ENCODE measurements at regions not wholly inside any gene's neighbourhood (a gene's known extent, or its start where the extent isn't known, plus 50 kb on each side); places are given as distances from the start of the nearest gene placed in this dataset.
"Not testable (repeated sequence)": the region's sequence is repeated elsewhere in the genome, so short reads cannot be mapped to it uniquely, and the experiment has no call there.

- H3K4me3 ChIP-seq (ENCODE audit: low read length) = no peak overlapping the region
- peaks cover 19% of the 10 kb centered on the region for H3K4me1 ChIP-seq (ENCODE audit: insufficient read depth, low read length)
- H3K27me3 ChIP-seq (ENCODE audit: insufficient read depth, low read length) = no peaks in the 10 kb centered on the region
- no peaks in the 10 kb centered on the region for H3K9me3 ChIP-seq (ENCODE audit: low read depth, low read length)
Measured at GRCh38 chr6:33507261-33507660, 52.9 kb downstream of the ZBTB9 start.

DNA sequence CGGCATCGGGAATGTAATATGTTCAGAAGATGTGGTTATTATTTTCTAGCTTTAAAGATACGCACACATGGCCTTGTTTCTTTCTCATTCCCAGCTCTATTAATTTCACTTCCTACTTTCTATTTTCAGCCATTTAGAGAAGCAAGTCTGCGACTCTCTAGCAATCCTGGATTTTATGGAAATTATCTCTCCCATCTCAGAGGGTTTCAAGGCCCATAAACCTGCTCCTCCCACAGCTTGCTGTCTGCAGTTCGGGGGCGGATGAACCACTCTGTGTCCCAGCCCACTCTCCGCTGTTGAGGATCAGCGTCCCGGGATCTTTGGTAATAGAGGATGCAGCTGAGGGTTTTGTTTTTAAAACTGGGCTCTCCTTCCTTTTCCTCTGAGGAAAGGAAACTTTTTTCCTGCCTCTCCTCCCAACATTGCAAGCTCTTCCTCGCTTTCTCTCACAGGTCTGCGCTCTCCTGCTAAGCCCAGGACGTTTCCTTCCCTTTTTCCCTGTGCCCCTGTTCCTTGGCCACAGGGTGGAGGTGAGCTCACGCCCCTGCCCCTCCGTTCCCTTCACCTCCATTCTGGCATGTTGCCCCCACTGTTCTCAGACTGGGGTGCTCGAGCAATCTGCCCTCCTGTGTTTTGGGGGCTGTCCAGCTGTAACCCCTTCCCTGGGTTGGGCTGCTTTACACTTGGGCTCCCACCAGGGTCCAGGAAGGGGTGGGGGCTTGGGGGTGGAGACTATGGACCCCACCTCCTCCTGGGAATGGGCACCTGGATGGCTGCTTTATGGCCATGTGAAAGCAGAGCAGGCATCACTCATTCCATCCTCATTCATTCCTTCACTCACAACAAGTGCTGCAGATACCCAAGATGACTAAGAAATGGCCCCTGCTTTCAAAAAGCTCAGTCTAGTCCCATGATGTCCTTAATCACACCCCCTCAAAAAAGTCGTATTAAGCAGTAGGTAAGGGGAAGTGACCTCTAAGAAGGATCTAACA lies 54.9 kb downstream of the ZBTB9 start:
- no peaks in the 10 kb centered on the region for H3K27me3 ChIP-seq (ENCODE audit: insufficient read depth, low read length)
- H3K9me3 ChIP-seq (ENCODE audit: low read depth, low read length) = no peaks in the 10 kb centered on the region
- H3K4me3 ChIP-seq (ENCODE audit: low read length) = peak overlapping the region; percentile 16
- H3K4me1 ChIP-seq (ENCODE audit: insufficient read depth, low read length) = peaks cover 26% of the 10 kb centered on the region

- Histone ChIP-seq H3K9me3 (ENCODE audit: low read depth, low read length) (no peaks in the 10 kb centered on the region), H3K4me3 (ENCODE audit: low read length) (no peak overlapping the region), H3K4me1 (ENCODE audit: insufficient read depth, low read length) (peaks cover 26% of the 10 kb centered on the region), H3K27me3 (ENCODE audit: insufficient read depth, low read length) (no peaks in the 10 kb centered on the region)
Measured at GRCh38 chr6:33513213-33513612, 58.8 kb downstream of the ZBTB9 start.

GRCh38 chr6:33516726-33517125 lies 62.4 kb downstream of the ZBTB9 start:
- H3K9me3 ChIP-seq (ENCODE audit: low read depth, low read length) = no peaks in the 10 kb centered on the region
- H3K4me1 ChIP-seq (ENCODE audit: insufficient read depth, low read length) = peaks cover 12% of the 10 kb centered on the region
- H3K27me3 ChIP-seq (ENCODE audit: insufficient read depth, low read length) = no peaks in the 10 kb centered on the region
- H3K4me3 ChIP-seq (ENCODE audit: low read length) = no peak overlapping the region

GRCh38 chr6:33520636-33521488 lies 59.2 kb downstream of the BAK1 start:
- not testable (repeated sequence) for H3K4me1 ChIP-seq (ENCODE audit: insufficient read depth, low read length); H3K4me3 ChIP-seq (ENCODE audit: low read length); H3K9me3 ChIP-seq (ENCODE audit: low read depth, low read length); H3K27me3 ChIP-seq (ENCODE audit: insufficient read depth, low read length)

GRCh38 chr6:33521489-33522091 lies 58.5 kb downstream of the BAK1 start:
- Histone ChIP-seq H3K4me3 (ENCODE audit: low read length) (no peak overlapping the region), H3K4me1 (ENCODE audit: insufficient read depth, low read length) (no peaks in the 10 kb centered on the region), H3K9me3 (ENCODE audit: low read depth, low read length) (no peaks in the 10 kb centered on the region), H3K27me3 (ENCODE audit: insufficient read depth, low read length) (no peaks in the 10 kb centered on the region)

Data from mononuclear cell (primary cell).